ENCODE measurements at regions not wholly inside any gene's neighbourhood (a gene's known extent, or its start where the extent isn't known, plus 50 kb on each side); places are given as distances from the start of the nearest gene placed in this dataset.

- TF ChIP-seq TP53 (CRISPR knock-in tag; IDR thresholded peaks at IDR 0.05) (no peak), CHD2 (IDR thresholded peaks at IDR 0.05; ENCODE audit: low read length, partially characterized antibody) (no peak), JUN (IDR thresholded peaks at IDR 0.05) (no peak), MYC (IDR thresholded peaks at IDR 0.05; ENCODE audit: borderline replicate concordance, low read length) (no peak), ZNF302 (CRISPR knock-in tag; IDR thresholded peaks at IDR 0.05) (no peak), REST (IDR thresholded peaks at IDR 0.05) (no peak), HDAC2 (IDR thresholded peaks at IDR 0.05) (no peak), ZC3H11A (IDR thresholded peaks at IDR 0.05) (no peak), RCOR1 (IDR thresholded peaks at IDR 0.05; ENCODE audit: low read depth, low read length) (no peak)
Measured at GRCh38 chr7:18399436-18400235, 95.9 kb upstream of the HDAC9 start (continued).

GRCh38 chr7:18400275-18400674 is 95.3 kb upstream of the HDAC9 start:
- FAIRE-seq, result no peak
- no peaks in the 10 kb centered on the region for H3K9me3 ChIP-seq
- no peak for TF ChIP-seq HOXA7 (CRISPR knock-in tag; IDR thresholded peaks at IDR 0.05)
- no peak for TF ChIP-seq HOXB5 (CRISPR knock-in tag; IDR thresholded peaks at IDR 0.05)
- TF ChIP-seq RNF2 (IDR thresholded peaks at IDR 0.05; ENCODE audit: borderline replicate concordance, low read depth), result no peak
- no peak for TF ChIP-seq TFCP2L1 (CRISPR knock-in tag; IDR thresholded peaks at IDR 0.05)
- TF ChIP-seq MAX (IDR thresholded peaks at IDR 0.05), result no peak
- TF ChIP-seq JUN (IDR thresholded peaks at IDR 0.05), result no peak
- no peak for TF ChIP-seq NPAS2 (CRISPR knock-in tag; IDR thresholded peaks at IDR 0.05; ENCODE audit: borderline replicate concordance)
- TF ChIP-seq HEYL (CRISPR knock-in tag; IDR thresholded peaks at IDR 0.05), result no peak
- no peak for TF ChIP-seq RCOR1 (IDR thresholded peaks at IDR 0.05; ENCODE audit: low read depth, low read length)
- no peak for TF ChIP-seq ESRRA (IDR thresholded peaks at IDR 0.05; ENCODE audit: borderline replicate concordance, low read length)
- TF ChIP-seq KDM1A (IDR thresholded peaks at IDR 0.05; ENCODE audit: low read depth), result no peak
- H3K4me3 ChIP-seq, result no peak overlapping the region
- POLR2A ChIA-PET, result no interaction called here
- H3K4me2 ChIP-seq, result no peak overlapping the region
- no peak overlapping the region for H3K27ac ChIP-seq
- H3K4me1 ChIP-seq, result no peaks in the 10 kb centered on the region
- CTCF ChIA-PET, result interaction anchor here (3.2 kb wide), 1 partner anchor 11 kb away, joined by 11 read pairs; no protein-coding TSS in a partner anchor
- whole genome bisulfite sequencing (ENCODE audit: missing lambda C conversion rate), result 22% methylated on average over 2 of the region's 2 CpGs
- ATAC-seq, result no peak
- DNase-seq (ENCODE audit: low read depth in 1 of 2, low spot score in 1 of 2), result no peak

- 29% methylated on average over 3 of the region's 3 CpGs for WGBS (ENCODE audit: missing lambda C conversion rate)
- CTCF ChIA-PET, result interaction anchor here (3.2 kb wide), 1 partner anchor 12 kb away, joined by 11 read pairs; no protein-coding TSS in a partner anchor
- H3K27ac ChIP-seq, result no peak overlapping the region
- FAIRE-seq (no peak), ATAC-seq (no peak), DNase-seq (ENCODE audit: low read depth in 1 of 2, low spot score in 1 of 2) (no peak)
- no peaks in the 10 kb centered on the region for H3K9me3 ChIP-seq
- H3K4me2 ChIP-seq, result no peak overlapping the region
- POLR2A ChIA-PET, result no interaction called here
- no peaks in the 10 kb centered on the region for H3K4me1 ChIP-seq
- H3K4me3 ChIP-seq, result no peak overlapping the region
- TF ChIP-seq HMGXB4 (CRISPR knock-in tag; IDR thresholded peaks at IDR 0.05; ENCODE audit: borderline replicate concordance) (no peak), RFX5 (IDR thresholded peaks at IDR 0.05) (no peak), NFE2L2 (conservative IDR thresholded peaks at IDR 0.05; ENCODE audit: low read length) (no peak), GATA3 (IDR thresholded peaks at IDR 0.05; ENCODE audit: borderline replicate concordance) (no peak), MAX (IDR thresholded peaks at IDR 0.05) (no peak)
Measured at GRCh38 chr7:18400726-18401125, 94.8 kb upstream of the HDAC9 start.
